Mucosa of rectum (tissue), 2 donors: ENCODE measurements at regions not wholly inside any gene's neighbourhood (a gene's known extent, or its start where the extent isn't known, plus 50 kb on each side); places are given as distances from the start of the nearest gene placed in this dataset.

ENCODE experiments used
- H3K27ac ChIP-seq, 2 donors: one replicate each; pipeline ENCODE4 v1.7.0; 2013; ENCODE audit warnings: inconsistent platforms in 2 of 2, low read depth in 2 of 2, low read length in 2 of 2
- H3K27me3 ChIP-seq, 2 donors: one replicate each; pipeline ENCODE4 v1.7.0; 2013; ENCODE audit warnings: low read length in 2 of 2; ENCODE audit not compliant: control insufficient read depth in 2 of 2, insufficient read depth in 2 of 2
- H3K36me3 ChIP-seq, 2 donors: one replicate each; pipeline ENCODE4 v1.7.0; 2013; ENCODE audit warnings: low read length in 2 of 2; ENCODE audit not compliant: control insufficient read depth in 2 of 2, insufficient read depth in 2 of 2
- H3K4me1 ChIP-seq, 2 donors: one replicate each; pipeline ENCODE4 v1.7.0; 2013; ENCODE audit warnings: low read length in 2 of 2, mild to moderate bottlenecking in 1 of 2; ENCODE audit not compliant: control insufficient read depth in 2 of 2, insufficient read depth in 2 of 2
- H3K4me3 ChIP-seq, 2 donors: one replicate each; pipeline ENCODE4 v1.7.0; 2013; ENCODE audit warnings: low read length in 2 of 2
- H3K9ac ChIP-seq, 2 donors: one replicate each; pipeline ENCODE4 v1.7.0; 2013; ENCODE audit warnings: low read length in 2 of 2, low read depth in 1 of 2, mild to moderate bottlenecking in 1 of 2
- H3K9me3 ChIP-seq, 2 donors: one replicate each; pipeline ENCODE4 v1.7.0; 2013; ENCODE audit warnings: low read length in 2 of 2; ENCODE audit not compliant: control insufficient read depth in 2 of 2
- donor health status: healthy.
- donor health status: Normal muscosa, but diverticular disease.

- Histone ChIP-seq H3K27me3 (no peaks in the 10 kb centered on the region), H3K27ac (no peak overlapping the region), H3K9ac (no peak overlapping the region), H3K36me3 (no peaks in the 10 kb centered on the region), H3K9me3 (no peaks in the 10 kb centered on the region), H3K4me3 (no peak overlapping the region), H3K4me1 (no peaks in the 10 kb centered on the region)
Measured at GRCh38 chr4:79850626-79851025, 222.4 kb downstream of the ANTXR2 start.

GRCh38 chr4:79848329-79848728 is 224.7 kb downstream of the ANTXR2 start:
- Histone ChIP-seq H3K27ac (no peak overlapping the region), H3K27me3 (no peaks in the 10 kb centered on the region), H3K36me3 (no peaks in the 10 kb centered on the region), H3K4me3 (no peak overlapping the region), H3K9me3 (no peaks in the 10 kb centered on the region), H3K4me1 (no peaks in the 10 kb centered on the region), H3K9ac (no peak overlapping the region)

GRCh38 chr4:79847411-79847810 is 225.6 kb downstream of the ANTXR2 start:
- H3K9ac ChIP-seq: no peak overlapping the region
- H3K27ac ChIP-seq: no peak overlapping the region
- no peak overlapping the region for H3K4me3 ChIP-seq
- peaks cover 0 to 2% of the 10 kb centered on the region in 2 donors for H3K9me3 ChIP-seq
- no peaks in the 10 kb centered on the region for H3K4me1 ChIP-seq
- H3K27me3 ChIP-seq: no peaks in the 10 kb centered on the region
- H3K36me3 ChIP-seq: no peaks in the 10 kb centered on the region

GRCh38 chr4:79842162-79842561 is 230.9 kb downstream of the ANTXR2 start:
- no peaks in the 10 kb centered on the region for H3K36me3 ChIP-seq
- H3K4me3 ChIP-seq: no peak overlapping the region
- no peaks in the 10 kb centered on the region for H3K4me1 ChIP-seq
- peaks cover 0 to 2% of the 10 kb centered on the region in 2 donors for H3K9me3 ChIP-seq
- no peak overlapping the region for H3K9ac ChIP-seq
- H3K27ac ChIP-seq: no peak overlapping the region
- H3K27me3 ChIP-seq: no peaks in the 10 kb centered on the region

- Histone ChIP-seq H3K27ac (no peak overlapping the region), H3K27me3 (no peaks in the 10 kb centered on the region), H3K9me3 (no peaks in the 10 kb centered on the region), H3K9ac (no peak overlapping the region), H3K36me3 (no peaks in the 10 kb centered on the region), H3K4me1 (no peaks in the 10 kb centered on the region), H3K4me3 (no peak overlapping the region)
Measured at GRCh38 chr4:79833857-79834256, 239.2 kb downstream of the ANTXR2 start.

- Histone ChIP-seq H3K9me3 (no peaks in the 10 kb centered on the region), H3K4me1 (no peaks in the 10 kb centered on the region), H3K27ac (no peak overlapping the region), H3K4me3 (no peak overlapping the region), H3K27me3 (no peaks in the 10 kb centered on the region), H3K36me3 (no peaks in the 10 kb centered on the region), H3K9ac (no peak overlapping the region)
Measured at GRCh38 chr4:79831701-79832514, 241.1 kb downstream of the ANTXR2 start.

GRCh38 chr4:79831119-79831528 is 241.9 kb downstream of the ANTXR2 start:
- H3K36me3 ChIP-seq: no peaks in the 10 kb centered on the region
- no peak overlapping the region for H3K9ac ChIP-seq
- H3K27ac ChIP-seq: no peak overlapping the region
- no peaks in the 10 kb centered on the region for H3K27me3 ChIP-seq
- H3K9me3 ChIP-seq: no peaks in the 10 kb centered on the region
- H3K4me1 ChIP-seq: no peaks in the 10 kb centered on the region
- H3K4me3 ChIP-seq: no peak overlapping the region

GRCh38 chr4:79827283-79827682 is 245.7 kb downstream of the ANTXR2 start:
- Histone ChIP-seq H3K27me3 (no peaks in the 10 kb centered on the region), H3K4me1 (no peaks in the 10 kb centered on the region), H3K9me3 (no peaks in the 10 kb centered on the region), H3K36me3 (no peaks in the 10 kb centered on the region), H3K4me3 (no peak overlapping the region), H3K27ac (no peak overlapping the region), H3K9ac (no peak overlapping the region)

GRCh38 chr4:79823148-79823763 is 249.8 kb downstream of the ANTXR2 start:
- Histone ChIP-seq H3K4me3 (no peak overlapping the region), H3K27ac (no peak overlapping the region), H3K27me3 (no peaks in the 10 kb centered on the region), H3K36me3 (no peaks in the 10 kb centered on the region), H3K9ac (no peak overlapping the region), H3K9me3 (no peaks in the 10 kb centered on the region), H3K4me1 (no peaks in the 10 kb centered on the region)

- no peak overlapping the region for H3K9ac ChIP-seq
- H3K27me3 ChIP-seq: no peaks in the 10 kb centered on the region
- H3K9me3 ChIP-seq: no peaks in the 10 kb centered on the region
- no peak overlapping the region for H3K27ac ChIP-seq
- H3K36me3 ChIP-seq: no peaks in the 10 kb centered on the region
- no peaks in the 10 kb centered on the region for H3K4me1 ChIP-seq
- no peak overlapping the region for H3K4me3 ChIP-seq
Measured at GRCh38 chr4:79820427-79820826, 252.6 kb downstream of the ANTXR2 start.
